Glutamatergic neuron (in vitro differentiated cells): ENCODE measurements at regions not wholly inside any gene's neighbourhood (a gene's known extent, or its start where the extent isn't known, plus 50 kb on each side); places are given as distances from the start of the nearest gene placed in this dataset.

Source experiments
- DNase-seq: peaks from one replicate; pipeline ENCODE4 v3.0.0; 2022
- H3K27ac Mint-ChIP-seq: one replicate; pipeline ENCODE4 v1.8.0; 2020; ENCODE audit warnings: mild to moderate bottlenecking, mixed read lengths, inconsistent platforms; ENCODE audit not compliant: unreplicated experiment
- H3K27me3 Mint-ChIP-seq: one replicate; pipeline ENCODE4 v1.8.0; 2020; ENCODE audit warnings: mild to moderate bottlenecking, moderate library complexity, mixed read lengths, inconsistent platforms; ENCODE audit not compliant: unreplicated experiment
- H3K36me3 Mint-ChIP-seq: one replicate; pipeline ENCODE4 v1.8.0; 2020; ENCODE audit warnings: mild to moderate bottlenecking, mixed read lengths, inconsistent platforms; ENCODE audit not compliant: unreplicated experiment
- H3K4me1 Mint-ChIP-seq: one replicate; pipeline ENCODE4 v1.8.0; 2020; ENCODE audit warnings: mild to moderate bottlenecking, low read depth, mixed read lengths, inconsistent platforms; ENCODE audit not compliant: unreplicated experiment
- H3K4me3 Mint-ChIP-seq: one replicate; pipeline ENCODE4 v1.8.0; 2020; ENCODE audit warnings: mild to moderate bottlenecking, mixed read lengths, inconsistent platforms; ENCODE audit not compliant: unreplicated experiment
- H3K9me3 Mint-ChIP-seq: one replicate; pipeline ENCODE4 v1.8.0; 2020; ENCODE audit warnings: mild to moderate bottlenecking, moderate library complexity, mixed read lengths, inconsistent platforms; ENCODE audit not compliant: unreplicated experiment
- CTCF ChIP-seq: fragments of 200-600 bp; sonication (generic); IDR thresholded peaks from one replicate; pipeline ENCODE4 v1.5.0; 2021; ENCODE audit not compliant: partially characterized antibody, unreplicated experiment

DNA sequence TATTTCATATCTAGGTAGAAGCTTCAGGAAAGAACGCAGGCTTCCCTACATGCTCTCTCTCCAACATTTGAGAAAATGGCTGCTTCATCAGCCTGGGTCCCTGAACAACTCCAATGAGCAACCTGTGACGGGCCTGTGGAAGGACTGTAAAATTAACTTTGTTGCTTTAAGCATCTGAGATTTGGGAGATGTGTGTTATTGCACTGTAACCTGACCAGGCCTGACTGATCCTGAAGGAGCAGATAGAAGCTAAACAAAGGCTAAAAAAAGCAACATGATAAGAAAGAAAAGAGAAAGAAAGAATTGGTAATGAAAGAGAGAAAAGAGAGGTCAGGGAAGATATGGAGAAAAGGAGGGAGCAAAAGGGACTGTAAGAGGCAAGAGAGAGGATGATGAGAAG is 77.1 kb upstream of the MBNL2 start:
- H3K9me3 Mint-ChIP-seq: no peaks in the 10 kb centered on the region
- no peak overlapping the region for H3K27ac Mint-ChIP-seq

DNA sequence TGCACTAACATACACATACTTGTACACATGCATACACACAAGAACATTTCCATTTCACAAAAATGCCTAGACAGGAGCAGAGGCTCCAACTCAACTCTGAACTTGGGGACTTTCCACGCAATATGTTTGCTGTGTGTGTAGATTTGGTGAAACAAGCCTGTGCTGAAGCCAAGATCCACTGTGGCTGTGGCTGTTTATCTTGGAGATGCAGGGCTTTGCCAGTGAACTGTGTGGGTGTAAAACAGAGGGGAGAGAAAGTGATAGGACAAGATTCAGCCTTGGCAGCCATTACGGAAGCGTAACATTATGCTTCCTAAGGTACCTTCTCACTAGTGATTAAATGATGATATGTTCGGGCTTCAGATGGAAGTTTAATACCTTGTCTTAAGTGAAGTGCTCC is 73.2 kb upstream of the MBNL2 start:
- H3K4me3 Mint-ChIP-seq: no peak overlapping the region
- H3K9me3 Mint-ChIP-seq: no peaks in the 10 kb centered on the region
- no peaks in the 10 kb centered on the region for H3K36me3 Mint-ChIP-seq
- H3K27ac Mint-ChIP-seq: no peak overlapping the region
- no peaks in the 10 kb centered on the region for H3K27me3 Mint-ChIP-seq
- TF ChIP-seq CTCF: no peak
- DNase-seq: no peak
- no peaks in the 10 kb centered on the region for H3K4me1 Mint-ChIP-seq

More for the DNA sequence above, 77.1 kb upstream of the MBNL2 start:
- Mint-ChIP-seq H3K4me3 (no peak overlapping the region), H3K27me3 (peaks cover 5% of the 10 kb centered on the region), H3K4me1 (peaks cover 8% of the 10 kb centered on the region), H3K36me3 (no peaks in the 10 kb centered on the region)
- no peak for DNase-seq
- TF ChIP-seq CTCF: no peak

- Mint-ChIP-seq H3K27ac (no peak overlapping the region), H3K27me3 (no peaks in the 10 kb centered on the region), H3K9me3 (no peaks in the 10 kb centered on the region), H3K4me1 (no peaks in the 10 kb centered on the region), H3K4me3 (no peak overlapping the region), H3K36me3 (no peaks in the 10 kb centered on the region)
- DNase-seq: no peak
- no peak for TF ChIP-seq CTCF
These were observed 61.7 kb upstream of the MBNL2 start for GRCh38 chr13:97160421-97160820.

DNA sequence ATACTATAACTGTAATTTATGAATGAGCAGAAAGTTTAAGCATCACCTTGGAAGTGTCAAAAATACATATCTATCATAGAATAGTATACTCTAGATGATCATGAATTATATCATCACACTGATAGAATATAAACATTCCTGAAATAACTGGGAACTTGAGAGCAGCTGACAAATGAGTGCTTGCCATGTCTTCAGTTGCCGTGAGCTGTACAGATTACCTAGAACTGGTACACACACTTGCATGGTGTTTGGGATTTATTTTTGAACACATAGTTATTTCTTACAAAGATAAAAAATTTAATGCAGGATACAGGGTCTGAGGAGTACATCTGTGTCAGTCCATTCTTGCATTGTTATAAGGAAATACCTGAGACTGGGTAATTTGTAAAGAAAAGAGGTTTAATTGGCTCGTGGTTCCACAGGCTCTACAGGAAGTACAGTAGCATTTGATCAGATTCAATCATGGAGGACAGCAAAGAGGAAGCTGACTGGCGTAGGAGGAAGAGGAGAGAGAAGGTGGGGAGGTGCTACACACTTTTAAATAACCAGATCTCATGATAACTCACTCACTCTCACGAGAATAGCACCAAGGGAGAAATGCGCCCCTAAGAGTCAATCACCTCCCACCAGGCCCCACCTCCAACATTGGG is 60.4 kb upstream of the MBNL2 start:
- no peaks in the 10 kb centered on the region for H3K36me3 Mint-ChIP-seq
- DNase-seq: no peak
- H3K27me3 Mint-ChIP-seq: no peaks in the 10 kb centered on the region
- no peak overlapping the region for H3K27ac Mint-ChIP-seq
- no peaks in the 10 kb centered on the region for H3K4me1 Mint-ChIP-seq
- no peak overlapping the region for H3K4me3 Mint-ChIP-seq
- no peaks in the 10 kb centered on the region for H3K9me3 Mint-ChIP-seq
- no peak for TF ChIP-seq CTCF

DNA sequence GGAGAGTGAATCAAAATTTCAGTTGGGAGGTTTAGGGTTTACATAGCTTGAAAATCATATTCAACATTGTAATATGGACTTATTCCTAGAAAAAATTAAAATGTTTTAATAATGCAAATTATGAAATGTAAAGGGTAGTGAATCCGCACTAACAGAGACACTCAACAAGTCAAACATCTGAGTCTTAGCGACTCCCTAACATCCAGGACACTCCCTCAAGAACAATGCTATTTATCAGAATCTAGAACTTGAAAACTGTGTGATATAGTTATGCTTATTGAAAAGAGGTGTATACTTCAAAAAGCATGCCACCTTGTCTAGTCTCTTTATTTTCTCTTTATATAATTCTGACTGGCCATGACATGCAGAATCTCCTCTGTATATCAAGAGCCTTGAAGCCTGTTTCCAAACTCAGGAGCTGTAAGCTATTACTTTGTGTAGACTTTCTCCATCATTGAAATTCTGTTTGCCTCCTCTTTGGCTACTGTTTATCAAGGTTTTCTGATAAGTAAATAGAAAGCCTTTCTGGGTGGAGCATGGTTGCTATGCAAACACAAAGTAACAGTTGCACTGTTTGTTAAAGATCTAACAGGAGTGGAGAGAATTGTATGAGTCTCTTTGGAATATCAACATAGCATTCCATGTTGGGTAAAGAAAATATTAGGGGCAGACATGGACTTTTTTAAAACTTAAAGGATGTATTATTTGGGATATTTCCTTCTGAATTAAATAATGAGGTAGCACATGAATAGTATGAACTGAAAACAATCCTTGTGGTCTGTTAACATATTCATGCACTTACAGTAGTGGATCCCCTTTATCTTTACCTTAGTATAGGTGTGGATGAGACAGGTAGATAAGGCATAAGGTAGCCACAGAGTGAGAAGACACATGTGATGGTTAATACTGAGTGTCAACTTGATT is 56.4 kb upstream of the MBNL2 start:
- Mint-ChIP-seq H3K27me3 (no peaks in the 10 kb centered on the region), H3K9me3 (no peaks in the 10 kb centered on the region), H3K4me1 (no peaks in the 10 kb centered on the region), H3K36me3 (no peaks in the 10 kb centered on the region), H3K27ac (no peak overlapping the region), H3K4me3 (no peak overlapping the region)
- no peak for DNase-seq
- TF ChIP-seq CTCF: no peak
